GM21737 (cell line): ENCODE measurements at regions not wholly inside any gene's neighbourhood (a gene's known extent, or its start where the extent isn't known, plus 50 kb on each side); places are given as distances from the start of the nearest gene placed in this dataset.
"Not testable (repeated sequence)": the region's sequence is repeated elsewhere in the genome, so short reads cannot be mapped to it uniquely, and the experiment has no call there.

Source experiments
- ATAC-seq: cut with Tn5 transposase; IDR thresholded peaks from one replicate; pipeline ENCODE4 v1.9.1; 2021; ENCODE audit warnings: mild to moderate bottlenecking, moderate library complexity; ENCODE audit not compliant: unreplicated experiment

- no peak for ATAC-seq
These were observed 2163.5 kb upstream of the WWC1 start for GRCh38 chr5:166127766-166128570.

- ATAC-seq, result not testable (repeated sequence)
These were observed 2146.3 kb upstream of the WWC1 start for GRCh38 chr5:166145107-166145506.

GRCh38 chr5:166163996-166164610, 2127.3 kb upstream of the WWC1 start:
- no peak for ATAC-seq

GRCh38 chr5:166165596-166165995, 2125.8 kb upstream of the WWC1 start:
- no peak for ATAC-seq

GRCh38 chr5:166166071-166166470, 2125.4 kb upstream of the WWC1 start:
- ATAC-seq, result no peak

- ATAC-seq, result no peak
These were observed 2118.8 kb upstream of the WWC1 start for GRCh38 chr5:166172597-166172996.

- ATAC-seq, result no peak
These were observed 2112.9 kb upstream of the WWC1 start for GRCh38 chr5:166178411-166179080.

- ATAC-seq, result no peak
These were observed 2106.3 kb upstream of the WWC1 start for GRCh38 chr5:166185185-166185584.

- no peak for ATAC-seq
These were observed 2102.7 kb upstream of the WWC1 start for GRCh38 chr5:166188501-166189325.

GRCh38 chr5:166192696-166193095, 2098.7 kb upstream of the WWC1 start:
- no peak for ATAC-seq

GRCh38 chr5:166195981-166196380, 2095.5 kb upstream of the WWC1 start:
- ATAC-seq, result no peak

GRCh38 chr5:166200532-166200931, 2090.9 kb upstream of the WWC1 start:
- no peak for ATAC-seq

- no peak for ATAC-seq
These were observed 2079.8 kb upstream of the WWC1 start for GRCh38 chr5:166211640-166212039.

GRCh38 chr5:166236327-166236726, 2055.1 kb upstream of the WWC1 start:
- no peak for ATAC-seq

GRCh38 chr5:166240705-166241104, 2050.7 kb upstream of the WWC1 start:
- no peak for ATAC-seq

- no peak for ATAC-seq
These were observed 2045.9 kb upstream of the WWC1 start for GRCh38 chr5:166245556-166245955.

GRCh38 chr5:166251786-166252185, 2039.7 kb upstream of the WWC1 start:
- ATAC-seq, result no peak

GRCh38 chr5:166257661-166258060, 2033.8 kb upstream of the WWC1 start:
- ATAC-seq, result no peak

- ATAC-seq, result no peak
These were observed 2029.0 kb upstream of the WWC1 start for GRCh38 chr5:166262395-166262794.

GRCh38 chr5:166267907-166268306, 2023.5 kb upstream of the WWC1 start:
- no peak for ATAC-seq

- no peak for ATAC-seq
These were observed 2020.7 kb upstream of the WWC1 start for GRCh38 chr5:166270712-166271111.
